HepG2 (cell line): ENCODE measurements at regions not wholly inside any gene's neighbourhood (a gene's known extent, or its start where the extent isn't known, plus 50 kb on each side); places are given as distances from the start of the nearest gene placed in this dataset.

Source experiments
- ATAC-seq: fragments of 200-7000 bp; cut with Tn5 transposase; 3 replicates; pipeline ENCODE4 v1.9.1; 2020; ENCODE audit warnings: mild to moderate bottlenecking, moderate library complexity
- BruUV-seq: library from RNA; stranded (reverse); fragments of 400-500 nt; replicated peaks from 2 replicates; lab custom pipeline; 2021; lab: Mats Ljungman, UMichigan
- CTCF ChIA-PET: fragments of 300-600 bp; formaldehyde crosslinking; extraction: SDS; loops from one replicate; lab custom pipeline; 2021; ENCODE audit warnings: low total read pairs, inconsistent platforms, low intra/inter-chr PET ratio; lab: Yijun Ruan, JAX
- POLR2A ChIA-PET: fragments of 350-600 bp; sonication (Branson Sonifier 250); formaldehyde crosslinking; loops from one replicate; lab custom pipeline; 2020; ENCODE audit warnings: antibody characterized with exemption, inconsistent platforms; lab: Yijun Ruan, JAX
- DNase-seq: peaks from one replicate; pipeline ENCODE4 v3.0.0-alpha.2; 2015; ENCODE audit warnings: low spot score
- FAIRE-seq: peaks from 3 replicates; lab custom pipeline; 2011; peaks lifted over from hg19 to GRCh38; lab: Jason Lieb, UNC
- H2AFZ ChIP-seq: one replicate; pipeline ENCODE4 v1.6.1; 2011; ENCODE audit warnings: low read length, inconsistent platforms
- H3K27ac ChIP-seq: fragments of 300-600 bp; 3 replicates; pipeline ENCODE4 v1.8.0; 2011; ENCODE audit warnings: mixed run types, mild to moderate bottlenecking, mixed read lengths, low read length, inconsistent platforms; ENCODE audit not compliant: insufficient read depth; ENCODE audit errors: extremely low read length
- H3K27me3 ChIP-seq, 2 experiments: fragments of 200-600 bp in 1 of 2; 2 replicates in 1 of 2; 3 replicates in 1 of 2; pipeline versions ENCODE4 v1.6.0 to v1.8.0; 2011; ENCODE audit warnings: low read length in 2 of 2, mild to moderate bottlenecking in 2 of 2, moderate library complexity in 2 of 2, inconsistent platforms in 1 of 2; ENCODE audit not compliant: insufficient read depth in 2 of 2, control insufficient read depth in 1 of 2
- H3K36me3 ChIP-seq, 2 experiments: fragments of 200-600 bp in 1 of 2; replicated peaks in 1 of 2; 2 replicates in 1 of 2; 3 replicates in 1 of 2; pipeline versions ENCODE4 v1.5.1 to v1.8.0; 2011; ENCODE audit warnings: low read length in 2 of 2, inconsistent platforms in 1 of 2; ENCODE audit not compliant: insufficient read depth in 2 of 2, control insufficient read depth in 1 of 2
- H3K4me1 ChIP-seq: 2 replicates; pipeline ENCODE4 v1.5.1; 2012; ENCODE audit warnings: low read length, inconsistent platforms; ENCODE audit not compliant: insufficient read depth
- H3K4me2 ChIP-seq: 2 replicates; pipeline ENCODE4 v1.6.0; 2011; ENCODE audit warnings: low read depth, low read length, inconsistent platforms
- H3K4me3 ChIP-seq, 3 experiments: fragments of 200-600 bp in 1 of 3; sonication (generic), shearing (Covaris generic) in 1 of 3; replicated peaks in 1 of 3; 2 replicates each; pipeline ENCODE4 v1.5.1; 2011 to 2016; ENCODE audit warnings: low read length in 3 of 3, inconsistent platforms in 2 of 3, low read depth in 2 of 3, mild to moderate bottlenecking in 2 of 3, control low read depth in 1 of 3, mixed read lengths in 1 of 3; ENCODE audit not compliant: insufficient read depth in 1 of 3
- H3K79me2 ChIP-seq: one replicate; pipeline ENCODE4 v1.6.1; 2011; ENCODE audit warnings: low read length, inconsistent platforms; ENCODE audit not compliant: insufficient read depth
- H3K9ac ChIP-seq: 2 replicates; pipeline ENCODE4 v1.6.0; 2011; ENCODE audit warnings: mild to moderate bottlenecking, low read depth, low read length, inconsistent platforms; ENCODE audit not compliant: insufficient read depth
- H3K9me3 ChIP-seq: 2 replicates; pipeline ENCODE4 v1.5.1; 2012; ENCODE audit warnings: mild to moderate bottlenecking, low read length
- H4K20me1 ChIP-seq: 2 replicates; pipeline ENCODE4 v1.6.0; 2011; ENCODE audit warnings: inconsistent platforms, mild to moderate bottlenecking, low read length, moderate library complexity; ENCODE audit not compliant: insufficient read depth
- ATF6 ChIP-seq: sonication (generic); formaldehyde crosslinking; conservative IDR thresholded peaks from 2 replicates; pipeline ENCODE4 v1.4.0; 2020; ENCODE audit warnings: missing genetic modification reagents
- IRF2 ChIP-seq: IDR thresholded peaks from 2 replicates; pipeline ENCODE4 v1.6.1; 2018; ENCODE audit warnings: missing genetic modification reagents, missing compliant biosample characterization
- MIXL1 ChIP-seq: IDR thresholded peaks from 2 replicates; pipeline ENCODE4 v1.6.1; 2016
- MYPOP ChIP-seq: sonication (generic); formaldehyde crosslinking; IDR thresholded peaks from 2 replicates; pipeline ENCODE4 v1.8.1; 2023; ENCODE audit warnings: mild to moderate bottlenecking, moderate library complexity, missing genetic modification reagents
- PCBP2 ChIP-seq: fragments of 200-400 bp; formaldehyde crosslinking; optimal IDR thresholded peaks from 2 replicates; pipeline ENCODE3; 2018; ENCODE audit warnings: low read length, low read depth; ENCODE audit not compliant: poor library complexity, severe bottlenecking
- ZMAT5 ChIP-seq: sonication (generic); formaldehyde crosslinking; IDR thresholded peaks from 2 replicates; pipeline ENCODE4 v1.5.0; 2020; ENCODE audit warnings: mild to moderate bottlenecking, low read depth, missing genetic modification reagents, borderline replicate concordance
- ZNF224 ChIP-seq: sonication (generic); formaldehyde crosslinking; IDR thresholded peaks from 2 replicates; pipeline ENCODE4 v1.5.0; 2020; ENCODE audit warnings: mild to moderate bottlenecking, missing genetic modification reagents
- ZNF513 ChIP-seq: sonication (generic); formaldehyde crosslinking; conservative IDR thresholded peaks from 2 replicates; pipeline ENCODE4 v1.5.0; 2020; ENCODE audit warnings: missing genetic modification reagents
- ZNF597 ChIP-seq: sonication (generic); formaldehyde crosslinking; IDR thresholded peaks from 2 replicates; pipeline ENCODE4 v1.5.0; 2020; ENCODE audit warnings: missing genetic modification reagents
- WGBS: methylation state at CpG from one replicate; pipeline ENCODE4 v1.1.6; 2017; ENCODE audit warnings: low lambda C conversion rate; 5-methylcytosine and 5-hydroxymethylcytosine counted together
- in situ Hi-C: cut with HindIII; loops from 2 replicates; pipeline ENCODE4 v1.10.0; 2017; ENCODE audit warnings: low pct_unique_long_range_greater_than_20kb; ENCODE audit not compliant: extremely low pct_ligation_motif_present
- intact Hi-C: fragments of 100-400 bp; cut with micrococcal nuclease; formaldehyde crosslinking; loops from one replicate; pipeline ENCODE4 v1.10.0; 2022; ENCODE audit not compliant: unreplicated experiment

- no TSS peak for BruUV-seq
- Histone ChIP-seq H3K79me2 (no peaks in the 10 kb centered on the region), H3K27me3 (no peaks in the 10 kb centered on the region), H2AFZ (no peak overlapping the region), H3K9ac (no peak overlapping the region), H4K20me1 (no peaks in the 10 kb centered on the region), H3K4me3 (no peak overlapping the region), H3K4me1 (no peaks in the 10 kb centered on the region), H3K36me3 (no peaks in the 10 kb centered on the region), H3K4me2 (no peak overlapping the region), H3K27ac (no peak overlapping the region), H3K9me3 (peaks cover 58% of the 10 kb centered on the region)
- TF ChIP-seq ATF6 (CRISPR knock-in tag) (no peak), PCBP2 (no peak), MIXL1 (CRISPR knock-in tag) (no peak), ZNF597 (CRISPR knock-in tag) (no peak), IRF2 (CRISPR knock-in tag) (no peak), MYPOP (no peak), ZNF224 (no peak), ZMAT5 (CRISPR knock-in tag) (no peak), ZNF513 (CRISPR knock-in tag) (no peak)
- intact Hi-C loops (no loop called here), in situ Hi-C loops (no loop called here)
- DNase-seq (no peak), FAIRE-seq (no peak), ATAC-seq (no peak)
- WGBS: 17% methylated on average over 4 of the region's 4 CpGs
- ChIA-PET POLR2A (no interaction called here), CTCF (no interaction called here)
Observed at GRCh38 chr13:104975272-104975671, 1560.2 kb downstream of the EFNB2 start.
